ENCODE measurements at regions not wholly inside any gene's neighbourhood (a gene's known extent, or its start where the extent isn't known, plus 50 kb on each side); places are given as distances from the start of the nearest gene placed in this dataset.
A peak's percentile ranks its signal among the peaks of the same experiment; 100 is the strongest.
"Not testable (repeated sequence)": the region's sequence is repeated elsewhere in the genome, so short reads cannot be mapped to it uniquely, and the experiment has no call there.

DNA sequence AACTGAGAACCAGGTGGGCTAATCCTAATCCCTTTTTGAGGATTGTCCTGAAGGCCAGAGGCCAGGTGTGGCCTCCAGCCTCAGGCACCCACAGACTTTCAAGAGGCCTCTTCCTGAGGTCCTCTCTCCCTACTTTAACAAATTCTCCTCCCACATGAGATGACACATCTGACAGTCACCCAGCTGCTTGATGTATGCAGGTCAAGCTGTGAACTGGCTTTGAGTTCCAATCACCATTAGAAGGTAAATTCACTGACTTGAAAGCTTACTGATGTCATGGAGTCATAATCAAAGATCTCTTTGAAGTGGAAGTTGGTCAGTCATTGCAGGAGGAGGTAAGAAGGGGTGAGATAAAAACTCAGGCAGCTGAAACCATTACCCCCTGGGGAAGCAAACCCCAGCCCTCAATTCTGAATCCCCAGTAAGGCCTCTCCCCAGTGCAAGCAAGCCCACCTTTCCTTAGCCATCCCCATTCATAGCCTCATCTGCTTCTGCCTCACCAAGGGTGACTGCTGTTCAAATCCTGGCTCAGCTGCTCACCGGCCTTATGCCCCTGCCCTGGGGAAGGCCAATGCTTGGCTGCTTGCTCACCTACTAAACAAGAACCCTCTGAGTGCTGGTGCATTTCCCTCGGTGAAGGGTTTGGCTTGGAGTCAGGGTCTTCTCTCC lies 196.3 kb downstream of the BCL2L11 start:
- intact Hi-C loops (cut with DNase I); H3K27me3 ChIP-seq: not testable (repeated sequence)

DNA sequence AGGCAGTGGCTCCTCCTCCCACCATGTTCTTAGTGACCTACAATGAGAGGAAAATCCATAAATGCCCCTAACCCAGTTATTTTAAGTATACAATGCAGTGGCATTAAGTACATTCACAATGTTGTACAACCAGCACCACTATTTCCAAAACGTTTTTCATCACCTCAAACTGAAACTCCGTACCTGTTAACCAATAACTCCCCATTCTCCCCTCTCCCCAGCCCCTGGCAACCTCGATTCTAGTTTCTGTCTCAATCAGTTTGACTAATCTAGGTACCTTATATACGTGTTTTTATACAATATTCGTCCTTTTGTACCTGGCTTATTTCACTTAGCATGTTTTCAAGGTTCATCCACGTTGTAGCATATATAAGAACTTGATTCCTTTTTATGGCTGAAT lies 198.8 kb downstream of the BCL2L11 start:
- H3K9me3 ChIP-seq; H3K4me3 ChIP-seq; H3K27ac ChIP-seq; H3K36me3 ChIP-seq; H3K27me3 ChIP-seq; DNase-seq (ENCODE audit: low spot score in 2 of 2); intact Hi-C loops (cut with DNase I); H3K4me1 ChIP-seq: not testable (repeated sequence)

More for the DNA sequence above, 196.3 kb downstream of the BCL2L11 start:
- not testable (repeated sequence) for H3K27ac ChIP-seq; H3K4me1 ChIP-seq; H3K36me3 ChIP-seq; H3K9me3 ChIP-seq; DNase-seq (ENCODE audit: low spot score in 2 of 2); H3K4me3 ChIP-seq

DNA sequence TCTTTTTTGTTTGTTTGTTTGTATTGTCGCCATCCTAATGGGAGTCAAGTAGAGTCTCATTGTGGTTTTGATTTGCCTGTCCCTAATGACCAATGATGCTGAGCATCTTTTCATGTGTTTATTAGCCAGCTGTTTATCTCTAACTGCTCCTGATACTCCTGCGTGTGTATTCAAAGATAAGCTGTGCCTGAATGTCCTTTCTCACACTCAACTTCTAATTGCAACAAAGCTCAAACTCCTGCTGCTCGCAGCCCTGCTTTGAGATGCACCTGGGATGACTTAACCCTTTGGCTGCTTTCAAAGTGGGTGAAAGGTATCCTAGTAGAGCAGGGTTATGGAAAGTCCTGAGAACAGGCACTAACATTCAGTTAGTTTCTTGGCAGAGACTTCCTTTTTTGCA lies 199.6 kb downstream of the BCL2L11 start:
- intact Hi-C loops (cut with DNase I); H3K36me3 ChIP-seq: not testable (repeated sequence)

DNA sequence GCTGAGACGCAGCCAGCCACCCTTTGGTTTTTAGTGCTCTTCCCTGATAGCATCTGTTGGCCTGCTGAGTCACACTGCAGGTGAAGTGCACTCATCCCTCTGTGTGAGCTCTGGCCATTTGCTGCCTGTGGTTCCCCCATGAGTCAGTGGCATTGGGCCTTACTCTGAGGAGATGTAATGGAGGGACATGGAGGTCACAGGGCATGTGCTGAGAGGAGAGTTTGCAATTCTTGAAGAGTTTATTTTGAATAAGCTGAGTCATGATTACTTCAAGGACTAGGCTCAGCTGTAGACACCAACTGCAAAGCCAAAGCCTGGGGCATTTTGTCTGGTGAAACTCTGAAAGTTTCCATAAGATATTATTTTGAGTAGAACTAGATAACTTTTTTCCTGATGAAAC lies 200.3 kb downstream of the BCL2L11 start:
- H3K4me1 ChIP-seq; H3K4me3 ChIP-seq; DNase-seq (ENCODE audit: low spot score in 2 of 2); H3K36me3 ChIP-seq; H3K9me3 ChIP-seq; H3K27me3 ChIP-seq; intact Hi-C loops (cut with DNase I); H3K27ac ChIP-seq: not testable (repeated sequence)

More for the DNA sequence above, 199.6 kb downstream of the BCL2L11 start:
- not testable (repeated sequence) for H3K27ac ChIP-seq; H3K9me3 ChIP-seq; H3K4me1 ChIP-seq; H3K4me3 ChIP-seq; H3K27me3 ChIP-seq; DNase-seq (ENCODE audit: low spot score in 2 of 2)

DNA sequence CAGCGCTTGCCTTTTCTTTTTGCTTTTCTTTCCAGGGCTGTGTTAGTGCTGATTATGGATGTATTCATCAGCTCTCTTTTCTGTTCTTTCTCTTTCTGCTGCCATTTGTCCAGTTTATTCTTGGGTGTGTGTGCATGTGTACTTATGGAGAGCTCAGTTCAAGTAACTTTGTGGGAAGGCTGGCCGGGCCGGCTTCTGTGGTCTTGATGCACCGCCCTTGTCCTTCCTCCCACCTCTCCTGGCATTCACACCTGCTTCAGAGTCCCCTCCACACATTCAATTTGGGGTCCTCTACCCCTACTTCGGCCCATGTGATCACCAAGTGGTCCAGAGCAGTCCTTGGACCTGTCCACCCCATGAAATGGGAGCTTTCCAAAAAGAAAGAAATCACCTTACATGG lies 202.7 kb downstream of the BCL2L11 start:
- DNase-seq (ENCODE audit: low spot score in 2 of 2); H3K4me1 ChIP-seq; H3K36me3 ChIP-seq; H3K27me3 ChIP-seq; H3K9me3 ChIP-seq; intact Hi-C loops (cut with DNase I); H3K27ac ChIP-seq; H3K4me3 ChIP-seq: not testable (repeated sequence)

DNA sequence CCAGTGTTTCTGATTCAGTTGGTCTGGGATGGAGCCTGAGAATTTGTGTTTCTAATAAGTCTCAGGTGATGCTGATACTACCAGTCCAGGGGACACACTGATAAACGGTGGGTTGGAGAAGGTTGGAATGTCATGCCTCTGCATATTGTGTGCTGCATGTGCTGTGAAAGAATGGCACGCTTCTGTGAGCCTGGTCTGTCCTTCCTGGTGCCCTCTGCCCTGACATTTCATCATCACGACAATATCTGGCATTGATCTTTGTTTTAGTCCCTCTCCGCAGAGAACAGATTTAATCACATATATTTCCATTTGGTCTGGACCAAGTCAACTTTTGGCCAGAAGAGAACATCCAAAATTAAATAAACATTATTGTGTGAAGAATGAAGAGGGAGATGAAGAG lies 207.0 kb downstream of the BCL2L11 start:
- H3K4me3 ChIP-seq; H3K9me3 ChIP-seq; H3K4me1 ChIP-seq; H3K27ac ChIP-seq; intact Hi-C loops (cut with DNase I); H3K27me3 ChIP-seq; H3K36me3 ChIP-seq; DNase-seq (ENCODE audit: low spot score in 2 of 2): not testable (repeated sequence)

DNA sequence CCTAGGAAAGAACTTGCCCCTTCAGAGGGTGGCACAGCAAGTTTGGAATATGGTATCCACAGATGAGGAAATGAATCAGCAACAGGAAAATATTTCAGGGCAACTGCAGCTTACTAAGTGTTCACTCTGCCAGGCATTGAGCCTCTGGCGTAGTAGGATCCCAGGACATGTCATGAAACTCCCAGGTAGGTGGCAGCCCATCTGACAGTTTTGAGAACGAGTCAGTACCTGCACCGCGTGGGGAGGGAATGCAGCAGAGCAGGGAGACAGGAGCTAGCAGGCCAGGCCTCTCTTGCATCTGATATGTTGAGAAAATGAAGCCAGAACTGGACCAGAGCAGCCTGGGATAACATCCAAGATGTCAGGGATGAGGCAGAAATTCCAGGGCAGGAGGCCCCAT lies 208.6 kb downstream of the BCL2L11 start:
- H3K4me3 ChIP-seq; H3K9me3 ChIP-seq; H3K4me1 ChIP-seq; intact Hi-C loops (cut with DNase I); H3K27ac ChIP-seq; H3K36me3 ChIP-seq; H3K27me3 ChIP-seq; DNase-seq (ENCODE audit: low spot score in 2 of 2): not testable (repeated sequence)

DNA sequence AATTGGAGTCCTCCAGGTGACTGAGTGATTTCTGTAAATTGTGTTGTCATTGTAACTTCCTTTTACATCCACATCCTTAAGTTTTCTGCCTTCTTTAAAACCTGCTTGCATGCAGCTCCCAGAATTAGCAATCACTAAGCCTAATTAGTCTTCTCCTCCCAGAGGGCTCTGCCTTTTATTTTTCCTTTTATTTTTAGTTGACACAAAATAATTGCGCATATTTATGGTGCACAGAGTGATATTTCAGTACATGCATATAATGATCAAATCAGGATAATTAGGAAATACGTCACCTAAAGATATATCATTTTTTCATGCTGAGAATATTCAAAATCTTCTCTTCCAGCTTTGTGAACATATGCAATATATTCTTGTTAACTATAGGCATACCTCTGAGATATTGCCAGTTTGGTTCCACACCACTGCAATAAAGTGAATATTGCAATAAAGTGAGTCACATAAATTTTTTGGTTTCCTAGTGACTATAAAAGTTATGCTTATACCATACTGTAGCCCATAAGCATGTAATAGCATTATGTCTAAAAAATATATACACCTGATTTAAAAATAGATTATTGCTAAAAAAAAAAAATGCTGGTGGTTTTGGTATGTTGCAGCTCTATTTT lies 210.5 kb downstream of the BCL2L11 start:
- H3K4me3 ChIP-seq; DNase-seq (ENCODE audit: low spot score in 2 of 2); H3K9me3 ChIP-seq; H3K27ac ChIP-seq; H3K36me3 ChIP-seq; intact Hi-C loops (cut with DNase I); H3K27me3 ChIP-seq; H3K4me1 ChIP-seq: not testable (repeated sequence)

DNA sequence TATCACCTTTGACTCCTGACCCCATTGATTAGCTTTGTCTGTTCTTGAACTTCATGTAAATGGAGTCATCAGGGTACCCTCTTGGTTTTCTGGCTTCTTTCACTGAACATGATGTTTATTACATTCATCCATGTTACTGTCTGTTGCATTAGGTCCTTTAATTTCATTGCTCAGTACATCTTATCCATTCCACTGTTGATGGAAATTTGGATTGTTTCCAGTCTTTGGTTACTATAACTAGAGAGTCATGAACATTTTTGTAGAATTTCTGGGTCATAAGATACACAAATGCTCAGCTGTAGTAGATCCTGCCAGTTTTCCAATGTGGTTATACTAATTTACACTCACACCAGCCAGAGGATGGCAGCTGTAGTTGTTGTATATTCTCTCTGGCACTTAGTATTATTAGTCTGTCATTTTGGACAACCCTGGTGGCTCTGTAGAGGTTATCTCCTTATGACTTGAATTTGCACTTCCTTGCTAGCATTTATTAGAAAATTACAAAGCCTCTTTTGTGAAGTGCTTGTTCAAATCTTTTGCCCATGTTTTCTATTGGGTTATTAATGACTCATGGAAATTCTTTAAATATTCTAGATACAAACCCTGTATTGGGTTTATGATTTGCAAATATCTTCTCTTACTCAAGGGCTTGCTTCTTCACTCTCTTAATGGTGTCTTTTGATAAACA lies 214.7 kb downstream of the BCL2L11 start:
- DNase-seq (ENCODE audit: low spot score in 2 of 2); H3K9me3 ChIP-seq; H3K4me3 ChIP-seq; H3K27ac ChIP-seq; H3K4me1 ChIP-seq; H3K27me3 ChIP-seq; H3K36me3 ChIP-seq; intact Hi-C loops (cut with DNase I): not testable (repeated sequence)

DNA sequence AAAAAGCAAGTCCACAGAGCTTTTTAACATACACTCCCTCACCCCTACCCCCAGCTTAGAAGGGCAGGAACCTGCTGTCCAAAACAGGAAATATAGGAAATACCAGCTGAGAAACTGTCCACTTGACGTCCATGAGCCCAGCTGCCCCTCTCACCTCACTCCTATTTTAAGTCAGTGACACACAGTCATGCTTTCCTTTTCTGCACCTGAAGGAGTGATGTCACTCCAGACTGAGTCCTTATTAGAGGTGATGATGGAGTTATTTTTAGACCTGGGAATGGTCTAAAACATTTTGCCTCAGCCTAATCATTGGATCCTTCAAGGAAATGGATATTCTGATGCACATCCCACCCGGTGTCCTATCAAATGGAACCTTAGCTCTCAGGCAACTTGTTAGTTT lies 217.8 kb downstream of the BCL2L11 start:
- H3K27ac ChIP-seq; H3K9me3 ChIP-seq; H3K27me3 ChIP-seq; H3K36me3 ChIP-seq; intact Hi-C loops (cut with DNase I); H3K4me1 ChIP-seq; DNase-seq (ENCODE audit: low spot score in 2 of 2); H3K4me3 ChIP-seq: not testable (repeated sequence)

DNA sequence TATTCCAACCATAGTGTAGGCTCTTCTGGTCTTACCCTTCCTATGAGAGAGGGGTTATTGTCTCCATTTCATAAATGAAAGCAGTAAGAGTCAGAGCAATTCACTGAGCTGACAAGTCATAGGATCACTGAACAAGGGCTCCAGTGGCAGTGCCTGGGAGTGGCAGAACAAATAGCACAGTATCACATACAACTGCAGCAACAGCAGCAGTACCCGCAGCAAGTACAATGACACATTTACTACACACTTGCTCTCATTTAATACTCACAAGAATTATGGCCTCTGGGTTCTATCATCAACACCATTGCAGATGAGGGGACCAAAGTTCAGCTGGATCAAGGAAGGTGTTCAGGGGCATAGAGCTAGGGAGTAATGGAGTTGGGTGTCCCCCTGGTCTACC lies 218.8 kb downstream of the BCL2L11 start:
- H3K4me1 ChIP-seq; intact Hi-C loops (cut with DNase I); H3K4me3 ChIP-seq; H3K9me3 ChIP-seq; H3K27me3 ChIP-seq; H3K27ac ChIP-seq; DNase-seq (ENCODE audit: low spot score in 2 of 2); H3K36me3 ChIP-seq: not testable (repeated sequence)

DNA sequence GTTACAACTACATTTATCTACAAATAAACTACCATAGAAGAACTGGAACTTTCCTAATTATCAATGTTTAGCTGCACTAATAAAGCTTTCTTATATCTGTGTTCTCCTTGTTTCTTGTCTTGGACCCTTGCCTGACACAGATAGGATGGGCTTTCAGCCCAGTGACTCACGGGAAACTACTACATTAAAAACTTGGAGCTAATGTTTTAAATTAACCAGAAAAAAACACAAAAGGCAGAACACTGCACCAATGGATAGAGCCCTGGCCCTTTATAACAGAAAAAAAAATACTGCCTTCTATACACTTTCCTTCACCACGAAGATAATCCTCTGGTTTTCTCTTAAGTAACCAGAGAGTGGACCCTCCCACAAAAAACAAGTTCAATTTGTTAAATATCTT lies 223.9 kb downstream of the BCL2L11 start:
- H3K27me3 ChIP-seq; H3K27ac ChIP-seq; H3K4me1 ChIP-seq; intact Hi-C loops (cut with DNase I); DNase-seq (ENCODE audit: low spot score in 2 of 2); H3K4me3 ChIP-seq; H3K9me3 ChIP-seq; H3K36me3 ChIP-seq: not testable (repeated sequence)

DNA sequence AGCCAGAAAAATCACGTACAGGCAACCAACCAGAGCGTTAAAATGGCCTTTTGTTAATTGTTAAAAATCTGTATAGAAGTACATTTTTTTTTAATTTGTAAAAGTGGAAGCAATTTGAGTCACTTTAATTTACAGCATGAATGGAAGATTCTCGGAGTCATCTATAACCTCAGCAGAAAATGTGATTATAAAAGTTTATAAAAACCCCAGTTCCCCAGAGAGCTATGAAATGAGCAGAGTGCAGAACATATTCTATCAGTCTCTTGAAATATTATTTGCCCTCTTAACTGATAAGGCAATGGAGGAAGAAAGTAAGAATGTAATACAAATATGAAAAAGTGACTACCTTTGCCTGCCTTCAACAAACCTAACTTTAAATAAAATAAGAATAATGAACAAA lies 224.7 kb downstream of the BCL2L11 start:
- intact Hi-C loops (cut with DNase I); H3K27ac ChIP-seq: not testable (repeated sequence)

DNA sequence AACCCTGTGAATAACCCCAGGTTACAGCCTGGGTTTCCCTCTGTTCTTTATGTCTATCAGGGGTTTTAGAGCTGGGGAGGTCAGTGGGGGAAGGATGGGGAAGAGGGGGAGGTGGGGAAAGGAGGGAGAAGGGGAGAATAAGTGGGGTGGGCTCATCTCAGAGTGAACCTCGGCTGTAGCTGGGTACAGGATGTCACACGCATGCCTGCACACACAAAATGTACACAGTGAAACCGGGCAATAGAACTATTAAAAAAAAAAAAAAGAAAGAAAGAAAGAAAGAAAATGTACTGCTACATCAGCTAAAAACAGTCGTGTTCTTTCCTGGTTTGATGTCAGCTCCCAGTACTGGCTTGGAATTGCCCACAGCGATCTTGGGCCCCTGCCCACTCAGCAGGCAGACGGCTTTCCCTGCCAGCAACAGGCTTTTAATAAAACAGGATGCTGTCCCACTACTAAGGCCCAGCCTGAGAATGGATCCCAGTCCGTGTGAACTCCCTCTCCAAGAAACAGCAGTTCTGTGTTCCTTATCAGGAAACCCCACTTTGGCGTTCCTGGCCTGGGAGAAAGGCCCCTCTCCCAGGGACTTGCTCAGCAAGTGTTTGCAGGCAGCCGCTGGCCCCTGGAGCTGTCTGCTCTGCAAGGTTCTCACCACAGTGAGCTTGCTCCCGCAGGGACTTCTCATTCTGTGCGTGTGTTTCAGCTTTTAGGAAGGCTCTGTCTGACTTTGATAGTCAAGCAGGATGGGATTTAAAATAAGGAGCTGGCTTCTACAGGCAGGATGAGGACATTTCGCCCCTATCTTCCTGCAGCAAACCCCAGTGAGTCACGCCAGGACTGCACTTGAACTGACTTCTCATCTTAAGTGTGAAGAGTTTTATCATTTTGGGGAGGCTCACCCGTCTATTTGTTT lies 225.6 kb downstream of the BCL2L11 start:
- H3K4me1 ChIP-seq; H3K9me3 ChIP-seq; intact Hi-C loops (cut with DNase I); H3K36me3 ChIP-seq; H3K27me3 ChIP-seq: not testable (repeated sequence)
- Histone ChIP-seq H3K4me3 (peak overlapping the region in 1 of 2 donors; percentile 22), H3K27ac (peak overlapping the region; percentile 59 to 65)
- peak; percentile 34 to 80 for DNase-seq (ENCODE audit: low spot score in 2 of 2)

More for the DNA sequence above, 224.7 kb downstream of the BCL2L11 start:
- H3K4me1 ChIP-seq; H3K36me3 ChIP-seq; H3K27me3 ChIP-seq; DNase-seq (ENCODE audit: low spot score in 2 of 2); H3K9me3 ChIP-seq; H3K4me3 ChIP-seq: not testable (repeated sequence)

Data from ascending aorta (tissue), 2 donors.